GM21447 (cell line): ENCODE measurements at regions not wholly inside any gene's neighbourhood (a gene's known extent, or its start where the extent isn't known, plus 50 kb on each side); places are given as distances from the start of the nearest gene placed in this dataset.

Source experiments
- ATAC-seq: cut with Tn5 transposase; IDR thresholded peaks from one replicate; pipeline ENCODE4 v1.9.1; 2021; ENCODE audit not compliant: unreplicated experiment

DNA sequence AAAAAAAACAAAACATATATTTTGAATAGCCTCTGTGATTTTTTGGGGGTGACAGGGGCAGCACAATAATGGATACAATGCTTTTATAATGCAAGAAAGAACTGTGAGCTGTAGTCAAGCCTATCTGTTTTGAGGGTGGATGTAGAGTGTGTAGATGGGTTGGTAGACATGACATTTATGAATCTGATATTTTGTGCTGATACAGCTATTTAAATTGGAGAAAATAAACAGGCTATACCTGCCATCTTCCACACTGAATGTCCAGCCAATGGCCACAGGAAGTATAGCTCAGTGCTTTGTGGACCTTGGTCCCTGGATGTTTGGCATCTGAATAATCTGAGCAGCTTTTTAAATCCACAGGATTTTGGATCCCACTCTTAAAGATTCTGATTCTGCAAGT is 175.0 kb downstream of the NEDD1 start:
- ATAC-seq = no peak

DNA sequence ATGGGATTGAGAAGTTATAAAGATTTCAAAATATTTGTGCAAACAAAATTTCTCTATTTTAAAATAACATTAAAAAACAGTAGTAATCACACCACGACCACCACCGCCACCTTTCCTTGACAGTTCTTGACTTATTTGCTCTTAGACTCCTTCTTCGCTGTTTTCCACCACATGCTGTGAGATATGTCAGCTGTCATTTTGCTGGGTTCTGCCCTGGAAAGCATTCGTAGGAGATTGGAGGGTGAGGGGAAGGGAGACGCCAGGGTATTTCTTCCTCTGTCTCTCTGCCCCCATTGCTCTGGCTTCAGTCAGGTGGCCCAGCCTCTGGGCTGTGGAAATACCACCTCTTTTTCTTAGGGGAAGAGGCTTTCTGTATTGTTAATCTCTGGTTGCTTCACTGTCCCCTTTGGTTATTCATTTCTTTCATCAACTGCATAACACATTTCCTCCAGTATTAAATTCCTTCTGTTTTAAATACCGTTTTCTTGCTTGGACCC is 186.2 kb downstream of the NEDD1 start:
- no peak for ATAC-seq

DNA sequence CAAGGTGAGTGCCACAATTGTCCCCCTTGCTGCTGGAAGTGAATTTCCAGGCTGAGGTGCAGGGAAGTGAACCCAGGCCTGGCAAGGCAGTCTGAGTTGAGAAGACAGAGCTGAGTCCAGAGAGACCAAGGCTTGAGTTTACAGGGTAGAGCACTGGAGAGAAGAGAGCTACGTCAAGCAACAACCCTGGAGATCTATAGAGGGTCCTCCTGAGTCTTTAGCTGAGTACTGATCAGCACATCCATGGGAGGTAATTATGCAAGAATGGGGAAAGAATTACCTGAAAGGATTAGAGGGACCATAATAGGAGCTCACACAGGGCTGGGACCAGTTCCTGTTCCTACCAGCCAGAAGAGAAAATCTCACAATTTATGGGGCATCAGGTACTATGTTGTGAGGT is 190.7 kb downstream of the NEDD1 start:
- no peak for ATAC-seq

DNA sequence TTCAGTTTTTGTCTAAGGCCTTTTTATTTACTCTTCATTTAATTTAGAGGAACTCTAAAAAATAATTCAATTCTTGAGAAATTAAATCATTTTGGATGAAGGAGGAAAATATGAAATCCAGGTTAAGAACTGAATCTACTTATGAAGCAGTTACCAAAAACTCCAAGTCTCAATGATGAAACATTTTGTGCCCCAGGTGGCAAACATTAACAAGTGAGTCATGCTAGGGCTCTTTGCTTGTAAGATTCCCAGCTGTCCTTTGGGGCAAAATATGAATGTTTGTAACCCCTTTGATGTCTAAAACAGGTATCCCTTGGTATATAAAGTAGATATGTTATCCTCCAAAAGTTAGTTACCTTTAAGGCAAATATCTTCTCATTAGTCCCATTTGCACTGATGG is 202.4 kb downstream of the NEDD1 start:
- no peak for ATAC-seq

DNA sequence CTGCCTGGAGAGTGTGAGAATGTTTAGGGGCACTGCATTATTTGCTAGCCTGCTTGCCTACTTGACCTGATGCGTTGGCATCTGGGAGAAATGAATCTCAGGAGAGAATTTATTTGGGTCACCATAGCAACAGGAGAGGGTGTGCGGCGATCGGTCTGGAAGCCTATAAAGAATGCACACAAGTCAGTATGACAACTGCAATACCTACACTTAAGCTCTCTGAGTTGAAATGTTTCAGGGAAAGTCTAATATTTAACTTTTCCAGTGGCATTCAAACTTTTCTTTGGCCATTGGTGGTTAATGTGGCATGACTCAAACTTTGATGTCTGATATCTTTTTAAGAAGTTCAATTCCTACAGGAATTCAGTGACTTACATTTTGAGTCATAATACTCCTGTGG is 205.1 kb downstream of the NEDD1 start:
- ATAC-seq = no peak

DNA sequence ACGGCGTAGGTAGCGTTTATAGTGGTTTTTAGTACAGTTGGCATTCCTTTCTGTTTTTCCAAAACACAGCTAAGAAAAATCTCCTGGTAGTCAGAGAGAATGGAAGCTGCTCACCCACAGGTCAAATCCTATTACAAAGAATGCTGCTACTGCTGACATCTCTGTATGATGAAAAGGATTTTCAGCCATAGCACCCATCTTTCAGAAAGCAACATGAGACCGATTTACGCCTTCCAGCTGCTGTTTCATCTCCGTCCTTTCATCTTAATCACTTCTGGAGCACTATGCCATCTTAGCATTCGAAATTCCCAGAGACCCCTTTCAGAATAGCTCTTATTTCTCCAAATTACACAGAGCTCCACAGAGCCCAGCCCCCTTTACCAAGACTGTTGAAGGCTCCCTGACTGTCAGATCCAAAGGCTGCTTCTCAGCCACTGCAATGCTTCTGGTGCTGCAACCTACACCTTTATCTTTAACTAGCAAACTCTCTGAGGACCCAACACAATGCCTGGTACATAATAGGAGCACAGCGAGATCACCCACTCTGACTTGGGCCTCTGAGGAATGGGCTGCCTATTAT is 211.8 kb downstream of the NEDD1 start:
- ATAC-seq = no peak

DNA sequence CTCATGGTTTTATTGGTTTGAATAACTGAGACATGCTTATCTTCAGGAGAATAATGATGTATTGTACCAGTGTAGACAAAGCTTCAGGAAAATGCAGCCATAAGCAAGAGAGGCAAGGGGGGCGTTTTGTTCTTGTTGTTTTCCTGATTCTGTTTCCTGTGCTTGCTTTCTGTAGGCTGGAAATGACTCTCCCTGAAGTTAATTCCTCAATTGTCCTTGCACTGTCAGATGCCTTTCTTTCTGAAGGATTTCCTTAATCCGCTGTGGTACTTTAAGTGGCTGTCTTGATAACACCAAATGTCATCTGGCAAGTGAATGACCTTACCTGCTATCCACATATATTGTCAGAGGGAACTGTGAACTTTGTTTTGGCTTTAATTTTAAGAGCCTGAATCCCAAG is 220.0 kb downstream of the NEDD1 start:
- ATAC-seq = no peak

DNA sequence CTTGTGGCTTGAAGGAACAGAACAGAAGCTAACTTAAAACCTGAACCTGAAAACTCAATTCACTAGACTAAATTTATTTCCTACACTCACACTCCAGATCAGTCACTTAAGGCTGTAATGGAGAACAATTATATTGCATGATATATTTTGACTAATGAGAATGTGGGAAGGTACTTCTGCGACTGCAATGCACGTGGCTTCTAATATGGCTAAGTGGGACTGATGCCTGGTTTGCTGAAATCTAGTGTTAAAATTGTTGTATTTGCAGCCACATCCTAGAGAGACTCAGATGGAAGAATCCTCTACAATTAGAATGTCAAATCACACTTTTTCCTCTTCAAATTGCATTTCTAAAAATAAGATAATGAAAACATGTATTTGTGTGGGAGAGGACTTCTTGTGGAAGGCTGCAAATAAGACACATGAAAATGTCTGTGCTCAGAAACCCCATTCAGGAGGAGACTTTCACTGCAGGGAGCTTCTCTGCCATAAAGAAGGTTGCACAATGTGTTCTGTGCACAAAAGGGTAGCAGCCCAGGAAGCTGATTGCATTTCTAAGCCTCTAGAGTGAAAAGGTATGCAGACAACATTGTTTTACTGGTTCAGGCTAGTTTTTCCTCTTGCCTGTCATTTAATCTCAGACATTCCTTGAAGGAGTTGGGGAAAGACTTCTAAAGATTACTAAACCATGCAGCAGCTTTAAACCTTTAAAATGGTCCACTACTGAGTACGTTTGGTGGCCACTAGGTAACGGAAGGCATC is 224.3 kb downstream of the NEDD1 start:
- no peak for ATAC-seq

DNA sequence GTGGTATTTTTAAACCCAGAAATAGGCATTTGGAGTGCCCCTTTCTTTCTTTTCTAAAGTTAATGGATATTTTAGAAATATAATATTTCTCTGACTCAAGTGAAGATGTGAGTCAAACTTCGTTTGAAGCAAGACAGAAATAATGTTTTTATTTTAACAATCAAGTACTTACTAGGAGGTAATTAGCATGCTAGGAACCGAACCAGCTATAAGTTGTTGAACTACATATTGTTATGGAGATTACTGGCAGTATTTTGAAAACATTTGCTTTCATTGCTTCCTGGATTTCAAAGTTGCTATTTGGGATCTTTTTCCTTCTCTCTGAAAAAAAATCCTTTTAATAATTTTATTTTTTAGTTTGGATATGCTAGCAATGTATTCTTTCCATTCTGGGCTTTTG is 225.2 kb downstream of the NEDD1 start:
- ATAC-seq = no peak

DNA sequence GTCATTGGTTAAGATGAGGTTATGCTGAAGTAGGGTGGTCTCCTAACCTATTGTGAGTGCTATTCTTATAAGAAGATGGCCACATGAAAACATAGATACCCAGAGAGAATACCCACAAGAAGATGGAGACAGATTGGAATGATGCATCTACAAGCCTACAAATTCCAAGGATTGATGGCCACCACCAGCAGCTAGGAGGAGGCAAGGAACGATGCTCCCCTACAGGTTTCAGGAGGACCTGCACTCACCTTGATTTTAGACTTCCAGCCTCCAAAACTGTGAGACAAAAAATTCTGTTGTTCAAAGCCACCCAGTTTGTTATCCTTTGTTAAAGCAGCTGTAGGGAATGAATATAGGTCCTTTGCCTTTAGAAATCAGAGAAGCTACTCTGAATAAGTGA is 227.4 kb downstream of the NEDD1 start:
- no peak for ATAC-seq

DNA sequence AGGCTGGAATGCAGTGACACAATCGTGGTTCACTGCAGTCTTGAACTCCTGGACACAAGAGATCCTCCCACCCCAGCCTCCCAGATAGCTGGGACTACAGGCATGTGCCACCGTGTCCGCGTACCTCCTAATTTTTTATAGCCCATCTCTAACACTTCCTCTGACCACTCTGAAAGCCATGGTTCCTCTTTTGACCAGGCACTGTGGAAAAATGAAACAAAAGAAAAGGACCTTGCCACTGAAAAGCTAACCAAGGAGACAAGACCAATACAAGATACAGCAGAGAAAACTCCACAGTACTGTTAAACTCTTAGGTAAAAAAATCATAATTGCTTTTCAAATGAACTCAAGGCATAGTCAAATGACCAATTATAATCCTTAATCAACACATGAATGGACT is 233.3 kb downstream of the NEDD1 start:
- ATAC-seq = no peak

DNA sequence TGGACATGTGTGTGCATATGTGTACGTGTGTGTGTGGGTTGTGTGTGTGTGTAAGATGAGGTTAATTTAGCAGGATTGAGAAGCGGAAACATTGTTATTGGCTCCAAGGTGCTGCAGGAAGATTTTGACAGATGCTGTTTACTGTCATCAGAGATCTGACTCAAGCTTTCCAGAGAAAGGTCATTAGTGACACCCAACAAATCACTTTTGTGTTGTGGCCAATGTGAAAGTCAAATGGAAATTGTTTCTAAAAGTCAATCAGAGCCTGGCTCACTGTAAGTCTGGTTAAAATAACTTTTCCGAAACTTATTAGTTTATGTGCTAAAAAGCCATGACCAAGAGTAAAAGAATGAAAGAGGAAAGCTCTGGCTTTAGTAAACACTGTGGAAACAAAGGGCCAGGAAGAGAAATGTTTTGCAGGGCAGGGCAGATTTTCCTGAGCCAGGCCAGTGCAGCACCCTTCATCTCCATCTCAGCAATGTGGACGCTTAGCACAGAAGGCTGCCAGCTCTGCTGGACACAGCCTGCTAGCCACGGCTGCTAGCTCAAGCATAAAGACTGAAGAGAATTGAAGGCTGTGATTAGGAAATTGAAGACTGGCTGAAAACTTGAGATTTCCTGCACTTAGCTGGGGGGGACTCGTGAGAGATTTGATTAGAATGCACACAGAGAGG is 235.8 kb downstream of the NEDD1 start:
- ATAC-seq = no peak

DNA sequence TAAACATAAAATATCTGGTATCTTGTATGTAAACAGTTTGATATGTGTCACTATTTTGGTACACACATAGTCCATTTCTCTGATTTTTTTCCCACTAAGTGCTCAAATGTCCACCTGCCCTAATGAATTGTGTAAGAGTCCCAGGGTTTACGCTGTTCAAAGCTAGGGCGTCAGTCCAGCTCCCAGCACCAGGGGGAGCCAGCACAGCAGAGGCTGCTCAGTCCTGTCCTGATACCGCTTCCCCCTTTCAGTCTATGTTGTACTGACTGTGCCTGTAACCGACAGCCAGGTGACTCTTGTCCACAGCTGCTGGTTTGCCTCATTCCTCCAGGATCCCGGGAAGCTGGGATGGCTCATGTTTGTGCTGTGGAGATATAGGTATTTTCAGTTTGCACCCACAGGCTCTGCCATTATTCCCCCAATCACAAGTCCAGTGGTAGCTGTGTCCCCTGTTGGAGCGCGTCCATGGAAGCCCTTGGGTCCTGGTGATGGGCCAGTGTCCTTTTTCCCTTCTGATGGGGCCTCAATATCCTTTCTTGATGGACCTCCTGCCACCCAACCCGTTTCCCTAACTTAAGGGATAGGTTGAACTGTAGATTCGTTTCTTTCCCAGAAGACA is 242.0 kb downstream of the NEDD1 start:
- ATAC-seq = peak; percentile 96

DNA sequence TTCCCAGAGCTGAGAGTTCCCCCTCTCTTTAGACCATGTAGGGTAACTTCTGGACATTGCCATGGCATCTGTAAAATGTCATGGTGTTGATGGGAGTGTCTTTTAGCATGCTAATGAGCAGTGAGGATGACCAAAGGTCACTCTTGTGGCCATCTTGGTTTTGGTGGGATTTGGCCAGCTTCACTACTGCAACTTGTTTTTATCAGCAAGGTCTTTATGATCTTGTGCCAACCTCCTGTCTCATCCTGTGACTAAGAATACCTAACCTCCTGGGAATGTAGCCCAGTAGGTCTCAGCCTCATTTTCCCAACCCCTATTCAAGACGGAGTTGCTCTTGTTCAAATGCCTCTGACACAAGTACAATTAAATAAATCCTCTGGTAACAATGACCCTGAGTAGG is 244.4 kb downstream of the NEDD1 start:
- ATAC-seq = no peak

DNA sequence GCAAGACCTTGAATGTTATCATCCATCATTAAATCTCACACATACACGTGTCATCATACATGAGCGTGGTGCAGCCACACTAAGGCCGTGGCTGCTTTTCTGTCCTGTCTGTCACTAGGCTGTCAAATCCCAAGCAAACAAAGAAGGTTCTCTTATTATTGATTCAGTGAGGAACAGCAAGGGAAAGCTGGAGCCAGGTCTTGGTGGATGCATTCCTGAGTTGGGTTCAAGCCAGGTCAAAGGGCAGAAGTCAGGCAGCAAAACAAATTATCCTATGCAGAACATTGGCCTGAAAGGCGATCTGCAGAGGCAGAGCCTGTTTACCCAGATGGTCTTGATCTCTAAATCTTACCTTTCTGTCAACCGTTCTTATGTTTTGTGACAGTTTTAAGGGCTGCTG is 252.3 kb downstream of the NEDD1 start:
- ATAC-seq = no peak

DNA sequence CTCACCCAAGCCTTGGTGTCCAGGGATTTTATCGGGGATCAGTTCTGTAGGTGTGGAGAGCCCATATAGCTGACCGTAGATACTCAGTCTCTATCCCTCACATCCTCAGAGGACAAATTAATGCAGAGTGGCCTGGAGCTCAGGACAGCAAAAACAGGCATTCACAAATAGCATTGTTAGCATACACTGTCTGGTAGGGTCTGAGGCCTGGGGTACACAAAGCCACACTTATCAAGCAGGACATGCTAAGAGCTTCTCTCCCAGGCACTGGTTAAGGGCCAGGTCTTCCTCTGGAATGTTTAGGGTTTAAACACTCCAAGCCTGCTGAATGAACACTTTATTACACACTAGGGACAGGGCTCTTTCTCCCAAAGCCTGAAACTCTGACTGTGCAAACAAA is 253.2 kb downstream of the NEDD1 start:
- ATAC-seq = no peak

DNA sequence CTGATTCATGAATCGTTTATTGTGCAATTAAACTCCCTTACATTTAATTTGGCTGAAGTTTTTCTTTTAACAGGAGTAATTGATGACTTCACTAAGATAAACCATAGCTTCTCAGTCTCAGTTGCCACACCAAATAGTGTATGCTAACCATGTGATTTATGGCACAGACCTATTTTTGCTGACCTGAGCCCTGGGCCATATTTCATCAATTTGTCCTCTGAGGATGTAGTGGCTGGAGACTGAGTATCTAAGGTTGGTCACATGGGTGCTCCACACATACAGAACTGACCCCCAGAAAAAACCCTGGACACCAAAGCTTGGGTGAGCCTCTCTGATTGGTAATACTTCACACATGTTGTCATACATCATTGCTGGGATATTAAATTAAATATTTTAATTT is 255.1 kb downstream of the NEDD1 start:
- no peak for ATAC-seq

DNA sequence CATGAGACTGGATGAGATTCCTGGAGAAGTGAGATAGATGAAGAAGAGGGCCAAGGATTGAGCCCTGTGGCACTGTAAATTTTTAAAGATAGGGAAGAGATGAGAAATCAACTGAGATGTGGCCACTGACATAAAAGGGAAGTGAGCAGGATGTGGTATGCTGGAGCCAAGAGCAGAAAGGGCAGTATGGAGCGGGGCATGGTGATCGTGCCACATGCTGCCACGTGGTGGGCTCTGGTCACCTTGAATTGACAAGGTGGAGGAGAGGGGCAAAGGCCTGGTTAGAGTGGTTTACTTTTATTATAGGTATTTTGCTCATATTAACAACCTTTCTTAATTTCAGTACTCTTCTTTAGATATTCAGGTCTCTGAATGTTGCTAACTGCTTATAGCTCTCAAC is 257.9 kb downstream of the NEDD1 start:
- no peak for ATAC-seq

DNA sequence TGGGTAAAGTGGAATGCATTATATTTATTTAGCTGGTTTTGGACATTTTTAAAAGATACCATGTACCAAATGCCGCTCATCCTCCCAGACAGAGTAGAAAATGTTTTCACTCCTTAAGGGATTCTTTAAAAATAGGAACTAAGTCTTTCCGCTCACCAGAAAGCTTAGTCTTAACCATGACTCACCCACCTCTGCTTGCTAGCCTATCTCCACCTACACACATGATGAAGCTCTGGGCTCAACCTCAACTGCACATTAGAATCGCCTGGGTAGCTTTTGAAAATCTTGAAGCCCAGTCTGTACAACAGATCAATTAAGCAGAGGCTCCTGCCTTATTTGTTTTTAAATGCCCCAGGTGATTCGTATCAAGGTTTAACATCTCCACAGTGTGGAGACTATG is 260.5 kb downstream of the NEDD1 start:
- no peak for ATAC-seq

DNA sequence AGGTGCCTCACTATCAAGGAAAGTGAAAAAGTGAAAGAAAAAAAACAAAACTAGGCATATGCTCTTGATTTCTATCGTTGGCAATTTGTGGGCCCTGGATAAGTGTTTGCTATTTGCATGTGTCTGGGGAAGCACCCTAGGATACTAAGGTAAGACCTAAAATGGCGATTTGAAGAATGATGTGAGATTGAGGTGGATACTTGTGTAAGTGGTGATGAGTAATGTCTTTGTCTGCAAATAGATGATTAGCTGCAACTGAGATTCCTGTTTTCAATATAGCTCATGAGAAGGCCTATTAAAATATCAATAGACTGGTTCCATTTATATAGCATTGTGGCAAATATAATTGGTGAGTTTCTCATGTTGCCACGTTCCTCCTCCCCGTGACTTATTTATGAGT is 261.7 kb downstream of the NEDD1 start:
- ATAC-seq = no peak

DNA sequence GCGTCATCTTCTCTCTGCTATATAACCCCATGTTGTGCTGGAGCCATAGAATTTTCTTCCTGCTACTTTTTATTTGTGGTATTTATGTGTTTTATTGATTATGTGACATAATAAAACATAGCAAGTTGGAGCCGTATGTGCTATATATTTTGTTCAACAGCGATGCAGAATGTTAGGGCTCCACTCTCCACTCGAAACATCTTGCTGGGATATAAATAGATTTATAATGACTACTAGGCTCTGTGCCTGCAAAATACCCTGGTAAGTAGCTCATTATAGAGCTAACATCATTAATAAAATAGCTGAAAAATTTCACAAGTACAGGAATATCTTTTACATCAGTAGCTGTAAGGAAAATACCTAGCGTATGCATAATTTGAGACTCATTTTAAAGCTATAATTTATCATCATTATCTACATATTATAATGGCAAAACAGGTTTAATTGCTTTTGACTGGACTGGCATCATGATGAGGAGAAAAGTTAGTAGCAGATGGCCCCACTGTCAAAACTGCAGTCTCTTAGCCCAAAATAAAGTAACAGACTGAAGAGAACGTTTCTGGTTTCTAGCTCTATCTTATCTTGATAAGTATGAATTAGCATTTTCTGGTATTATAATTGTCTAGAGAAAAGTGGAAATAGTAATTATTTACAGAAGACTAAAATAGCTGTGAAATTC is 263.0 kb downstream of the NEDD1 start:
- no peak for ATAC-seq
